ENCODE measurements at regions not wholly inside any gene's neighbourhood (a gene's known extent, or its start where the extent isn't known, plus 50 kb on each side); places are given as distances from the start of the nearest gene placed in this dataset.
"Not testable (repeated sequence)": the region's sequence is repeated elsewhere in the genome, so short reads cannot be mapped to it uniquely, and the experiment has no call there.

- WGBS, 4 donors, result 75 to 81% (median 78%) methylated on average over 21 of the region's 21 CpGs
- TF ChIP-seq CTCF (IDR thresholded peaks at IDR 0.05) (no peak), POLR2A (IDR thresholded peaks at IDR 0.05) (no peak)
- Histone ChIP-seq H3K27ac (no peak overlapping the region), H3K36me3 (no peaks in the 10 kb centered on the region), H3K4me1 (no peaks in the 10 kb centered on the region), H3K4me3 (no peak overlapping the region), H3K9me3 (peaks cover 0 to 45% (median 0%) of the 10 kb centered on the region in 12 donors), H3K27me3 (peaks cover 0 to 16% (median 0%) of the 10 kb centered on the region in 9 donors)
- intact Hi-C loops (cut with DNase I), result no loop called here
- no peak for DNase-seq
- ATAC-seq, result no peak
Observed at GRCh38 chr12:34306133-34306830, 284.0 kb downstream of the ALG10 start.

GRCh38 chr12:34309806-34310804, 287.8 kb downstream of the ALG10 start:
- H3K36me3 ChIP-seq; intact Hi-C loops (cut with DNase I); ATAC-seq; H3K27me3 ChIP-seq; H3K4me1 ChIP-seq; H3K27ac ChIP-seq; DNase-seq; H3K4me3 ChIP-seq: not testable (repeated sequence)
- WGBS, 4 donors, result 75 to 79% (median 78%) methylated on average over 22 to 32 of the region's 32 CpGs
- H3K9me3 ChIP-seq, result peaks cover 0 to 43% (median 0%) of the 10 kb centered on the region in 12 donors

DNA sequence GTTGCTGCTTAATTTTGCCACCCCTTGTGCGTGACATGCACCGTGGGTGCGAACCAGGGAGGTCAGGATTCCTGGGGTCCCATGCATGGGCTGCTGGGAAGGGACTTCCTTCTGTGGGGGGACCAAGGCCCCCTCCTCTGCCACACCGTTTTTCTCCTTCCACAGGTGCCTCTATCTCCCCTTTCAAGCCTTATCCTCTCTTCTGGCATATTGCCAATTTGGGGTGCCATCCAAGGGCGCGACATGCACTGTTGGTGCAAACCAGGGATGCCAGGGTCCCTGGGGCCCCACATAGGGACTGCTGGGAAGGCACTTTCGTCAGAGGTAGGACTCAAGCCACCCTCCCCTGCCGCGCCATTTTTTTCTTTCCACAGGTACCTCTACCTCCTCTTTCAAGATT, 289.0 kb downstream of the ALG10 start:
- Histone ChIP-seq H3K27ac (no peak overlapping the region), H3K36me3 (no peaks in the 10 kb centered on the region), H3K27me3 (no peaks in the 10 kb centered on the region), H3K4me3 (no peak overlapping the region), H3K9me3 (peaks cover 0 to 36% (median 0%) of the 10 kb centered on the region in 12 donors), H3K4me1 (no peaks in the 10 kb centered on the region)
- intact Hi-C loops (cut with DNase I), result no loop called here
- no peak for DNase-seq
- WGBS, 4 donors, result 68 to 77% (median 72%) methylated on average over 9 of the region's 9 CpGs
- no peak for TF ChIP-seq CTCF (IDR thresholded peaks at IDR 0.05)
- TF ChIP-seq POLR2A (IDR thresholded peaks at IDR 0.05), result no peak
- no peak for ATAC-seq

DNA sequence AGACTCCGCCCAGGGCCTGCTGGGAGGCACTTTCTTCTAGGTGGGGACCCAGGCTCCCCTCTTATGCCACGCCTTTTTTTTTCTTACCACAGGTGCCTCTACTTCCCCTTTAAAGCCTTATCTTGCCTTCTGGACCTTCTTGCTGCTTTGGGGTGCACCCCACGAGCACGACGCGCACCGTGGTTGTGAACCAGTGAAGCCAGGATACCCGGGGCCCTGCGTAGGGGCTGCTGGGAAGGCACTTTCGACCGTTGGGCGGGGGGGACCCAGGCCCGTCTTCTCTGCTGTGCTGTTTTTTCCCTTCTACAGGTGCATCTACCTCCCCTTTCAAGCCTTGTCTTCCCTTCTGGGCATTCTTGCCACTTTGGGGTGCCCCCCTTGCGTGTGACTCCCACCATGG, 305.4 kb downstream of the ALG10 start:
- no peak for DNase-seq
- H3K9me3 ChIP-seq, result peaks cover 0 to 52% (median 0%) of the 10 kb centered on the region in 12 donors
- ATAC-seq, result no peak
- H3K27ac ChIP-seq, result no peak overlapping the region
- H3K27me3 ChIP-seq, result peaks cover 0 to 26% (median 0%) of the 10 kb centered on the region in 9 donors
- no peaks in the 10 kb centered on the region for H3K36me3 ChIP-seq
- intact Hi-C loops (cut with DNase I), result no loop called here
- TF ChIP-seq CTCF (IDR thresholded peaks at IDR 0.05), result no peak
- TF ChIP-seq POLR2A (IDR thresholded peaks at IDR 0.05), result no peak
- H3K4me1 ChIP-seq, result no peaks in the 10 kb centered on the region
- H3K4me3 ChIP-seq, result no peak overlapping the region
- WGBS, 4 donors, result 71 to 77% (median 73%) methylated on average over 14 of the region's 14 CpGs
